Activated CD4-positive, alpha-beta T cell treated with anti-CD3 and anti-CD28 coated beads for 24 hours (primary cell): ENCODE measurements at regions not wholly inside any gene's neighbourhood (a gene's known extent, or its start where the extent isn't known, plus 50 kb on each side); places are given as distances from the start of the nearest gene placed in this dataset.

Source experiments
- DNase-seq, 2 donors: peaks; one replicate each; pipeline ENCODE4 v3.0.0-alpha.2; 2020; ENCODE audit warnings: low read depth in 2 of 2

- no peak for DNase-seq
Measured at GRCh38 chr2:37543999-37544557, 127.4 kb downstream of the CDC42EP3 start.

DNA sequence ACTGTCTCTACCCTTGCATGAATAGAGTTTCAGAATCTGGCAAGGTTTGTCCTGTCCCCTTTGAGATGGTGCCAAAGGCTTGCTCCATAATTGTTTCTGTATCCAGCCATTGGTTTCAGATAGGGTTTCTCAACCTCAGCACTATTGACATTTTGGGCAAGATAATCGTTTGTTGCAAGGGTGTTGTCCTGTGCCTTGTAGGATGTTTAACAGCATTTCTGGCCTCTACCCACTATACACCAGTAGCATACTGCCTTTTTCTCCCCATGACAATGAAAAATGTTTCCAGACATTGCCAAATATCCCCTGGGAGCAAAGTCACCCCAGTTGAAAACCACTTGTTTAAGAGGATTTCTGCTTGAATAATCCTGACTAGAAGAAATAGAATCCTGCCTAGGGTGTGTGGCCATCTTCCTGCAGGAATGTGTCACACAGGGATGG is 126.8 kb downstream of the CDC42EP3 start:
- DNase-seq = no peak

GRCh38 chr2:37549598-37549997 is 121.8 kb downstream of the CDC42EP3 start:
- DNase-seq = no peak

- no peak for DNase-seq
Measured at GRCh38 chr2:37550190-37550589, 121.3 kb downstream of the CDC42EP3 start.

GRCh38 chr2:37551783-37552182 is 119.7 kb downstream of the CDC42EP3 start:
- DNase-seq = no peak

GRCh38 chr2:37552339-37552738 is 119.1 kb downstream of the CDC42EP3 start:
- DNase-seq = no peak

GRCh38 chr2:37553411-37554154 is 117.9 kb downstream of the CDC42EP3 start:
- DNase-seq = no peak

GRCh38 chr2:37554155-37554510 is 117.3 kb downstream of the CDC42EP3 start:
- DNase-seq = no peak

GRCh38 chr2:37554687-37555086 is 116.8 kb downstream of the CDC42EP3 start:
- DNase-seq = no peak

DNA sequence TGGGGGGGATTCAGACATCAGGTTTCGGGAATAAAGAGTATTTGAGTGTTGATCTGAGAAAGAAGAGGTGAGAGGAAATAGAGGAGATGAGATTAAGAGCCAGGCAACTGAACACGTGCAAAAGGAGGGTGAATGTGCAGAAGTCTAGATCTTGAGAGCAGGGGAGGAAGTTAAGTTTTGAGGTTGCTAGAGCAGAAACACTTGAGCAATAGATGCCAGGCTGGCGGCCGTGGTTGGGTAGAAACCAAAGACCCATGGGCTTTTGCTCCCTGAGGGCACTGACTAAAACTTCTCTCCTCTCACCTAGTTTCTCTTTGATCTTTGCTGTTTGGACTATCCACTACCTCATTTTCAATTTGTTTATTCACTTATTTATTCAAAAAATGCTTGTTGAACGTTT is 116.0 kb downstream of the CDC42EP3 start:
- DNase-seq = no peak

- DNase-seq = no peak
Measured at GRCh38 chr2:37556256-37556655, 115.2 kb downstream of the CDC42EP3 start.

DNA sequence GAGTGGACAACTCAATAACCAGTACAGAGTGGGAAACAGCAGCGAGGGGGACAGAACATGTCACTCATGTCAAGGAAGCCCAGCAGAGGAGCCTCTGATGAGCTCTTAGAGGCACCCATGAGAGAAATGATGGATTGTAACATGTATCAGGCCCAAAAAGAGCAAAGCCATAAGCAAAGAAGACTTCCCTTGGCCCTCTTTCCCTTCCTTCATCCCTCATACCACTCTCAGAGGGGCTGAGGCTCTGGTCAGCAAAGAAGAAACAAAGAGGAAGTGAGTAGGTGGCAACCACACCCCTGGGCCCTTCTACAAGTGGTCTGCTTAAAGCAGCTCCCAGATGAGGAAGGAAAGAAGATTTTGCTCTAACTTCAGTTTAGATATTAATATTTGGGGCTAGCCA is 112.8 kb downstream of the CDC42EP3 start:
- DNase-seq = no peak

DNA sequence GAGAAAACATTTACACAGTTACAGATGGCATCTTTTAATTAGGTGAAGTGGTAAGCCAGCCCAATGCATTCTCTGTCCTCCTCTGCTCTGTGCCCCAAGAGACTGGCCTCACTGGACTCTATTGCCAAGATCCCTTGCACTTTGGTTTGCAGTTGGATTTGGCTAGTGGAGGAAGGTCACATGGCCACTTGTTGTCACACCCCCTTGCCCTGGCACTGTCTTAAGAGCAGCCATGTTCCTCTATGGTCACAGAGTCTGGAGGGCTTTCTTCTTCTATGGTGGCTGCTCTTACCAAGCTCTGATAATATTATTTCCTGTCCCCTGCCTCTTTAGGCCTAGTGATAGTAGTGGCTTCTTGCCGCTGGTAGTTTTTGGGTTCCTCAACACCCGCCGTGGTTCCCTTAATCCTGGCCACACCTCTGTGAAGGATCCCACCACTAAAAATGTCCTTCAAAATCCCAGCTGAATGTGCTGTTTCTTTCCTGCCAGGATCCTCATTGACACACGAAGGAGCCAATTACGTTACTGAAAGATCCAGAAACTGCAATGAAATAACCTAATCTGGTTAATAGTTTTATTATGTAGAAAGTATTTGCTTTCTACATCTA is 111.1 kb downstream of the CDC42EP3 start:
- DNase-seq = no peak

GRCh38 chr2:37560863-37561614 is 110.4 kb downstream of the CDC42EP3 start:
- DNase-seq = no peak

DNA sequence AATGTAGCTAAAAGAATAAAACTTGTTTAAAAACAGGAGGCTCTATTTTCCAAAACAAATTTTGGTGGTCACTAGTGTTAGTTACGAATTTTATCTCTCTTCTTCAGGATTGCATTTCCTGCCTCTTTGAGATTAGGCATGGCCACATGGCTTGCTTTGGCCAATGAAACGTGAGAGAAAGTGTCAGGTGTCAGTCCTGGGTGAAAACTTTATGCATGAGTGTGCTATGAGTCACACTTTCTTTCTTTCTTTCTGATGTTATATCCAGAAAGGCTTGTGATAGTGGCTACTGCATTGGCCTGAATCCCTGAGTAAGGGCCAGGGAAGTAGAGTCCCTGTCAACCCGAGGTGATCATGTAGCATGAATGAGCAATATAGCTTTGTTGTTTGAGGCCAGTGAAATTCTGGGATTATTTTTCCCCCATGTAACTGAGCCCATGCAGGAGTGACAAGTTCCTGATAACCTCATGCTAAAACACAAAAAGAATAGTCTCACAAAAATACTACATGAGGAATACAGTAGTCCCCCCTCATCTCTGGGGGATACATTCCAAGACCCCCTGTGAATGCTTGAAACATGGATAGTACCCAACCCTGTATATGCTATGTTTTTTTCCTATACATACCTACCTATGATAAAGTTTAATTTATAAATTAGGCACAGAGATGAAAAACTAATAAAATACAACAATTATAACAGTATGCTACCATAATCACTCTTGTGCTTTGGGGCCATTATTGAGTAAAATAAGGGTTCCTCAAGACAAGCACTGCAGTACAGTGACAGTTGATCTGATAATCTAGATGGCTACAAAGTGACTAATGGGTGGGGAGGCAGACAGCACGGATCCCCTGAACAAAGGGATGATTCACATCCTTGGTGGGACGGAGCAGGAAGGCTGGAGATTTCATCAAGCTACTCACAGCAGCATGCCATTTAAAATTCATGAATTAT is 109.5 kb downstream of the CDC42EP3 start:
- peak in 1 of 2 donors; percentile 13 for DNase-seq

GRCh38 chr2:37563375-37564015 is 107.9 kb downstream of the CDC42EP3 start:
- DNase-seq = no peak

- DNase-seq = no peak
Measured at GRCh38 chr2:37564356-37564755, 107.1 kb downstream of the CDC42EP3 start.

GRCh38 chr2:37566517-37566981 is 104.9 kb downstream of the CDC42EP3 start:
- DNase-seq = no peak

DNA sequence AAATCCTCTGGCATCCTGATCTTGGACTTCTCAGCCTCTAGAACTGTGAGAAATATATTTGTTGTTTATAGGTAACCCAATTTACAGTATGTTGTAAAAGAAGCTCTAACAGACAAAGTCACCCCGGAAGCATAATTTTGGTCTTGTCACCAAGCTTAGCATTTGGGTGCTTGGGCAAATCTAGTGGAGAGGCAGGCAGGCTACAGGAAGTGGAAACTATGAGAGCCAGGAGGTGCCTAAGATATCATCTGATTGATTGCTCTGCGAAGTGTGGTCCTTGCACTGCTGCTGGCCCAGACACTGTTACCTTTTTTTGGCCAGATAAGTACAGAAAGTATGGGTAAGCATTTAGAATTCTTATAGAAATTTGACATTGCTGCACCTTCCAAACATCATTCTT is 102.9 kb downstream of the CDC42EP3 start:
- no peak for DNase-seq

GRCh38 chr2:37569131-37569823 is 102.2 kb downstream of the CDC42EP3 start:
- DNase-seq = no peak
